HCT116 (cell line): ENCODE measurements at regions not wholly inside any gene's neighbourhood (a gene's known extent, or its start where the extent isn't known, plus 50 kb on each side); places are given as distances from the start of the nearest gene placed in this dataset.

Source experiments
- ATAC-seq: fragments of 200-7000 bp; cut with Tn5 transposase; 2 replicates; pipeline ENCODE4 v1.9.1; 2020; ENCODE audit warnings: mild to moderate bottlenecking, moderate library complexity
- BruUV-seq: library from RNA; stranded (reverse); fragments of 400-500 nt; replicated peaks from 2 replicates; lab custom pipeline; 2021; lab: Mats Ljungman, UMichigan
- CTCF ChIA-PET: fragments of 300-600 bp; sonication (Branson Sonifier 250); formaldehyde crosslinking; loops from one replicate; lab custom pipeline; 2021; ENCODE audit warnings: antibody characterized with exemption; lab: Charles Lee
- POLR2A ChIA-PET: fragments of 300-600, 350-600 bp; sonication (Branson Sonifier 250); formaldehyde crosslinking; loops from one replicate; lab custom pipeline; 2021; ENCODE audit warnings: antibody characterized with exemption; lab: Charles Lee
- RAD21 ChIA-PET, 2 experiments: fragments of 300-600 bp; sonication (Branson Sonifier 250); formaldehyde crosslinking; loops; one replicate each; lab custom pipeline; 2023; ENCODE audit warnings: low total read pairs in 2 of 2; ENCODE audit not compliant: uncharacterized antibody in 2 of 2, unreplicated experiment in 2 of 2, low non-redundant PET in 1 of 2; lab: Charles Lee
- DNase-seq: peaks from one replicate; pipeline ENCODE4 v3.0.0-alpha.2; 2010; ENCODE audit warnings: low read depth, low spot score
- H2AFZ ChIP-seq: fragments of 200-600 bp; shearing (Covaris generic), sonication (generic); 2 replicates; pipeline ENCODE4 v1.6.1; 2017; ENCODE audit warnings: low read depth, mixed run types, mixed read lengths, antibody characterized with exemption, low read length; ENCODE audit not compliant: poor library complexity, severe bottlenecking
- H3K27ac ChIP-seq: 2 replicates; pipeline ENCODE4 v1.5.1; 2012; ENCODE audit warnings: low read depth, low read length
- H3K27me3 ChIP-seq: fragments of 200-600 bp; sonication (generic); 2 replicates; pipeline ENCODE4 v1.6.1; 2016; ENCODE audit warnings: mixed run types, low read length, mixed read lengths; ENCODE audit not compliant: insufficient read depth
- H3K36me3 ChIP-seq, 2 experiments: fragments of 200-500 bp in 1 of 2; fragments of 200-600 bp in 1 of 2; sonication (Bioruptor generic) in 1 of 2; sonication (generic) in 1 of 2; 2 replicates each; pipeline versions ENCODE4 v1.5.1 to v1.6.1; 2014 to 2016; ENCODE audit warnings: low read length in 2 of 2, inconsistent platforms in 1 of 2, mixed read lengths in 1 of 2, mixed run types in 1 of 2; ENCODE audit not compliant: insufficient read depth in 2 of 2, control insufficient read depth in 1 of 2
- H3K4me1 ChIP-seq, 2 experiments: fragments of 200-600 bp in 1 of 2; sonication (generic) in 1 of 2; 2 replicates each; pipeline versions ENCODE4 v1.5.1 to v1.6.1; 2012 to 2017; ENCODE audit warnings: low read length in 2 of 2, inconsistent platforms in 1 of 2, mild to moderate bottlenecking in 1 of 2, mixed read lengths in 1 of 2, mixed run types in 1 of 2, moderate library complexity in 1 of 2; ENCODE audit not compliant: insufficient read depth in 2 of 2, control insufficient read depth in 1 of 2
- H3K4me2 ChIP-seq: fragments of 200-600 bp; sonication (generic); 2 replicates; pipeline ENCODE4 v1.6.1; 2017; ENCODE audit warnings: mixed run types, low read length, mixed read lengths
- H3K4me3 ChIP-seq, 2 experiments: fragments of 200-600 bp in 1 of 2; sonication (generic) in 1 of 2; replicated peaks in 1 of 2; 2 replicates each; pipeline ENCODE4 v1.5.1; 2011 to 2016; ENCODE audit warnings: low read length in 2 of 2, control low read depth in 1 of 2, low read depth in 1 of 2, mild to moderate bottlenecking in 1 of 2, mixed read lengths in 1 of 2, mixed run types in 1 of 2
- H3K79me2 ChIP-seq: fragments of 200-600 bp; sonication (generic); 2 replicates; pipeline ENCODE4 v1.6.1; 2017; ENCODE audit warnings: mild to moderate bottlenecking, mixed run types, low read length, moderate library complexity, mixed read lengths; ENCODE audit not compliant: insufficient read depth
- H3K9ac ChIP-seq: fragments of 200-600 bp; sonication (generic); 2 replicates; pipeline ENCODE4 v1.6.1; 2016; ENCODE audit warnings: low read length, mixed read lengths
- H3K9me2 ChIP-seq: fragments of 200-600 bp; sonication (generic), shearing (Covaris generic); 2 replicates; pipeline ENCODE4 v1.6.1; 2017; ENCODE audit warnings: mixed run types, mild to moderate bottlenecking, moderate library complexity; ENCODE audit not compliant: insufficient read depth
- H3K9me3 ChIP-seq, 2 experiments: fragments of 200-500 bp in 1 of 2; fragments of 200-600 bp in 1 of 2; sonication (Bioruptor generic) in 1 of 2; sonication (generic) in 1 of 2; 2 replicates each; pipeline ENCODE4 v1.6.1; 2014 to 2017; ENCODE audit warnings: low read length in 2 of 2, mixed read lengths in 2 of 2, inconsistent platforms in 1 of 2, low read depth in 1 of 2, mild to moderate bottlenecking in 1 of 2, mixed run types in 1 of 2, moderate library complexity in 1 of 2; ENCODE audit not compliant: control insufficient read depth in 1 of 2, insufficient read depth in 1 of 2
- H4K20me1 ChIP-seq: fragments of 200-600 bp; sonication (generic), shearing (Covaris generic); 2 replicates; pipeline ENCODE4 v1.6.1; 2017; ENCODE audit warnings: mixed run types, mild to moderate bottlenecking, moderate library complexity; ENCODE audit not compliant: insufficient read depth
- ATF3 ChIP-seq: IDR thresholded peaks from 2 replicates; pipeline ENCODE4 v1.6.1; 2012
- CBX3 ChIP-seq: IDR thresholded peaks from 2 replicates; pipeline ENCODE4 v1.6.1; 2012; ENCODE audit warnings: low read depth
- CTCF ChIP-seq, 3 experiments: fragments of 200-600 bp in 1 of 3; sonication (generic) in 1 of 3; IDR thresholded peaks in 2 of 3; conservative IDR thresholded peaks in 1 of 3; 2 replicates each; pipeline ENCODE4 v1.5.1; 2012 to 2017; ENCODE audit warnings: low read depth in 2 of 3, low read length in 2 of 3, antibody characterized with exemption in 1 of 3, borderline replicate concordance in 1 of 3, control low read depth in 1 of 3, mild to moderate bottlenecking in 1 of 3, mixed read lengths in 1 of 3, mixed run types in 1 of 3, moderate library complexity in 1 of 3; ENCODE audit not compliant: insufficient read depth in 1 of 3
- EGR1 ChIP-seq: IDR thresholded peaks from 2 replicates; pipeline ENCODE4 v1.6.1; 2012; ENCODE audit warnings: low read depth
- EZH2 ChIP-seq: fragments of 200-600 bp; sonication (generic); IDR thresholded peaks from 2 replicates; pipeline ENCODE4 v1.6.1; 2017; ENCODE audit warnings: antibody characterized with exemption, mixed run types
- EZH2phosphoT487 ChIP-seq: fragments of 200-600 bp; IDR thresholded peaks from 2 replicates; pipeline ENCODE4 v1.6.1; 2018; ENCODE audit warnings: antibody characterized with exemption, borderline replicate concordance
- FOSL1 ChIP-seq: IDR thresholded peaks from 2 replicates; pipeline ENCODE4 v1.6.1; 2012; ENCODE audit warnings: low read depth
- JUND ChIP-seq: IDR thresholded peaks from 2 replicates; pipeline ENCODE4 v1.6.1; 2012
- POLR2AphosphoS5 ChIP-seq: IDR thresholded peaks from 2 replicates; pipeline ENCODE4 v1.6.1; 2011; ENCODE audit warnings: mild to moderate bottlenecking, low read depth, low read length, moderate library complexity
- REST ChIP-seq: IDR thresholded peaks from 2 replicates; pipeline ENCODE4 v1.6.1; 2012; ENCODE audit warnings: low read depth
- SIN3A ChIP-seq: IDR thresholded peaks from 2 replicates; pipeline ENCODE4 v1.6.1; 2012; ENCODE audit warnings: low read depth
- SP1 ChIP-seq: IDR thresholded peaks from 2 replicates; pipeline ENCODE4 v1.6.1; 2012; ENCODE audit warnings: low read depth
- TCF7L2 ChIP-seq: IDR thresholded peaks from 2 replicates; pipeline ENCODE4 v1.7.0; 2011; ENCODE audit warnings: borderline replicate concordance, inconsistent platforms; ENCODE audit not compliant: insufficient read depth, insufficient read length; ENCODE audit errors: extremely low read depth
- YY1 ChIP-seq: IDR thresholded peaks from 2 replicates; pipeline ENCODE4 v1.6.1; 2011; ENCODE audit warnings: low read length, low read depth, moderate library complexity, mild to moderate bottlenecking; ENCODE audit not compliant: insufficient replicate concordance; ENCODE audit errors: extremely low read depth
- ZFX ChIP-seq: fragments of 450-650 bp; IDR thresholded peaks from 2 replicates; pipeline ENCODE4 v1.6.1; 2017
- intact Hi-C: fragments of 100-400 bp; cut with micrococcal nuclease; formaldehyde crosslinking; loops from 2 replicates; pipeline ENCODE4 v1.10.0; 2022

GRCh38 chr11:116500026-116500946 lies 272.5 kb downstream of the BUD13 start:
- Histone ChIP-seq H3K27me3 (peaks cover 30% of the 10 kb centered on the region), H2AFZ (no peak overlapping the region), H3K4me1 (no peaks in the 10 kb centered on the region), H3K27ac (no peak overlapping the region), H3K4me2 (no peak overlapping the region), H3K79me2 (no peaks in the 10 kb centered on the region), H3K9me2 (no peaks in the 10 kb centered on the region), H3K36me3 (no peaks in the 10 kb centered on the region), H4K20me1 (no peaks in the 10 kb centered on the region), H3K4me3 (no peak overlapping the region), H3K9ac (no peak overlapping the region), H3K9me3 (no peaks in the 10 kb centered on the region)
- CTCF ChIA-PET: interaction anchor here (1.0 to 2.4 kb wide), 17 partner anchors 7 to 283 kb away, joined by 3 to 35 read pairs (median 5); no protein-coding TSS in a partner anchor
- TF ChIP-seq EZH2phosphoT487 (no peak), EGR1 (no peak), CBX3 (no peak), REST (no peak), JUND (no peak), POLR2AphosphoS5 (no peak), SP1 (no peak), EZH2 (no peak), CTCF (IDR thresholded peaks at IDR 0.05 in 2 of 3, conservative IDR thresholded peaks at IDR 0.05 in 1 of 3; ENCODE audit: borderline replicate concordance in 1 of 3, insufficient read depth in 1 of 3, low read depth in 2 of 3, low read length in 2 of 3) (no peak), SIN3A (no peak), TCF7L2 (no peak), ATF3 (no peak), ZFX (no peak), FOSL1 (no peak), YY1 (no peak)
- ATAC-seq (no peak), DNase-seq (no peak)
- POLR2A ChIA-PET: no interaction called here
- no TSS peak for BruUV-seq
- RAD21 ChIA-PET: interaction anchor here in 1 of 2 experiments (1.4 kb wide), 1 partner anchor 191 kb away, joined by 5 read pairs; no protein-coding TSS in a partner anchor
- intact Hi-C loops: no loop called here
